ENCODE measurements at regions not wholly inside any gene's neighbourhood (a gene's known extent, or its start where the extent isn't known, plus 50 kb on each side); places are given as distances from the start of the nearest gene placed in this dataset.
"Not testable (repeated sequence)": the region's sequence is repeated elsewhere in the genome, so short reads cannot be mapped to it uniquely, and the experiment has no call there.

- no peak for DNase-seq
Measured at GRCh38 chr4:58357947-58358346, 1247.8 kb upstream of the IGFBP7 start.

GRCh38 chr4:58325070-58325469 lies 1214.9 kb upstream of the IGFBP7 start:
- no peak for DNase-seq

GRCh38 chr4:58313444-58313843 lies 1203.3 kb upstream of the IGFBP7 start:
- DNase-seq = no peak

- no peak for DNase-seq
Measured at GRCh38 chr4:58303456-58303855, 1193.3 kb upstream of the IGFBP7 start.

- DNase-seq = no peak
Measured at GRCh38 chr4:58301376-58301999, 1191.3 kb upstream of the IGFBP7 start.

- no peak for DNase-seq
Measured at GRCh38 chr4:58286335-58286734, 1176.2 kb upstream of the IGFBP7 start.

GRCh38 chr4:58280928-58281327 lies 1170.7 kb upstream of the IGFBP7 start:
- not testable (repeated sequence) for DNase-seq

- no peak for DNase-seq
Measured at GRCh38 chr4:58275856-58276255, 1165.7 kb upstream of the IGFBP7 start.

GRCh38 chr4:58274553-58274952 lies 1164.4 kb upstream of the IGFBP7 start:
- DNase-seq = no peak

GRCh38 chr4:58272311-58272710 lies 1162.1 kb upstream of the IGFBP7 start:
- no peak for DNase-seq

- no peak for DNase-seq
Measured at GRCh38 chr4:58265734-58266133, 1155.5 kb upstream of the IGFBP7 start.

- no peak for DNase-seq
Measured at GRCh38 chr4:58261526-58261925, 1151.3 kb upstream of the IGFBP7 start.

GRCh38 chr4:58254291-58254690 lies 1144.1 kb upstream of the IGFBP7 start:
- no peak for DNase-seq

- DNase-seq = no peak
Measured at GRCh38 chr4:58252656-58253055, 1142.5 kb upstream of the IGFBP7 start.

GRCh38 chr4:58247792-58248191 lies 1137.6 kb upstream of the IGFBP7 start:
- DNase-seq = no peak

- no peak for DNase-seq
Measured at GRCh38 chr4:58225460-58225859, 1115.3 kb upstream of the IGFBP7 start.

- DNase-seq = no peak
Measured at GRCh38 chr4:58219179-58219578, 1109.0 kb upstream of the IGFBP7 start.

- no peak for DNase-seq
Measured at GRCh38 chr4:58216461-58216860, 1106.3 kb upstream of the IGFBP7 start.

- DNase-seq = no peak
Measured at GRCh38 chr4:58214376-58214775, 1104.2 kb upstream of the IGFBP7 start.

- DNase-seq = no peak
Measured at GRCh38 chr4:58209551-58209950, 1099.4 kb upstream of the IGFBP7 start.

GRCh38 chr4:58209001-58209400 lies 1098.8 kb upstream of the IGFBP7 start:
- DNase-seq = no peak

GRCh38 chr4:58205446-58206235 lies 1095.5 kb upstream of the IGFBP7 start:
- DNase-seq = no peak

- DNase-seq = no peak
Measured at GRCh38 chr4:58192217-58192616, 1082.0 kb upstream of the IGFBP7 start.

GRCh38 chr4:58191109-58191508 lies 1080.9 kb upstream of the IGFBP7 start:
- DNase-seq = no peak

GRCh38 chr4:58188316-58188715 lies 1078.1 kb upstream of the IGFBP7 start:
- no peak for DNase-seq
